ENCODE measurements at regions not wholly inside any gene's neighbourhood (a gene's known extent, or its start where the extent isn't known, plus 50 kb on each side); places are given as distances from the start of the nearest gene placed in this dataset.

- H3K27ac ChIP-seq (ENCODE audit: low read depth, low read length): no peak overlapping the region
- no peak for DNase-seq (ENCODE audit: insufficient read length, low spot score, missing footprints)
- H3K9me3 ChIP-seq (ENCODE audit: low read depth, low read length): no peaks in the 10 kb centered on the region
- no peak overlapping the region for H3K4me2 ChIP-seq (ENCODE audit: insufficient read depth, low read length)
- no peak for TF ChIP-seq CTCF (IDR thresholded peaks at IDR 0.05; ENCODE audit: extremely low read depth, low read depth, low read length)
- H3K4me1 ChIP-seq (ENCODE audit: insufficient read depth, low read length): no peaks in the 10 kb centered on the region
- no peaks in the 10 kb centered on the region for H4K20me1 ChIP-seq (ENCODE audit: insufficient read depth, low read length)
- H3K79me2 ChIP-seq (ENCODE audit: insufficient read depth, low read length): no peaks in the 10 kb centered on the region
- no peaks in the 10 kb centered on the region for H3K36me3 ChIP-seq (ENCODE audit: insufficient read depth, low read length)
- H3K27me3 ChIP-seq (ENCODE audit: insufficient read depth, low read length): no peaks in the 10 kb centered on the region
- H2AFZ ChIP-seq (ENCODE audit: low read length): no peak overlapping the region
- H3K4me3 ChIP-seq (ENCODE audit: insufficient read depth, low read length): no peak overlapping the region
Measured at GRCh38 chr2:60251247-60251646, 302.2 kb downstream of the BCL11A start.

GRCh38 chr2:60249879-60250278 is 303.6 kb downstream of the BCL11A start:
- no peaks in the 10 kb centered on the region for H3K9me3 ChIP-seq (ENCODE audit: low read depth, low read length)
- no peaks in the 10 kb centered on the region for H3K36me3 ChIP-seq (ENCODE audit: insufficient read depth, low read length)
- no peak for TF ChIP-seq CTCF (IDR thresholded peaks at IDR 0.05; ENCODE audit: extremely low read depth, low read depth, low read length)
- no peak overlapping the region for H3K27ac ChIP-seq (ENCODE audit: low read depth, low read length)
- H3K27me3 ChIP-seq (ENCODE audit: insufficient read depth, low read length): no peaks in the 10 kb centered on the region
- no peak for DNase-seq (ENCODE audit: insufficient read length, low spot score, missing footprints)
- H3K79me2 ChIP-seq (ENCODE audit: insufficient read depth, low read length): no peaks in the 10 kb centered on the region
- H4K20me1 ChIP-seq (ENCODE audit: insufficient read depth, low read length): no peaks in the 10 kb centered on the region
- no peaks in the 10 kb centered on the region for H3K4me1 ChIP-seq (ENCODE audit: insufficient read depth, low read length)
- H3K4me2 ChIP-seq (ENCODE audit: insufficient read depth, low read length): no peak overlapping the region
- H3K4me3 ChIP-seq (ENCODE audit: insufficient read depth, low read length): no peak overlapping the region
- no peak overlapping the region for H2AFZ ChIP-seq (ENCODE audit: low read length)

- no peak for DNase-seq (ENCODE audit: insufficient read length, low spot score, missing footprints)
- Histone ChIP-seq H4K20me1 (ENCODE audit: insufficient read depth, low read length) (no peaks in the 10 kb centered on the region), H3K4me2 (ENCODE audit: insufficient read depth, low read length) (no peak overlapping the region), H3K36me3 (ENCODE audit: insufficient read depth, low read length) (no peaks in the 10 kb centered on the region), H3K27me3 (ENCODE audit: insufficient read depth, low read length) (no peaks in the 10 kb centered on the region), H3K79me2 (ENCODE audit: insufficient read depth, low read length) (no peaks in the 10 kb centered on the region), H3K4me1 (ENCODE audit: insufficient read depth, low read length) (no peaks in the 10 kb centered on the region), H3K4me3 (ENCODE audit: insufficient read depth, low read length) (no peak overlapping the region), H3K27ac (ENCODE audit: low read depth, low read length) (no peak overlapping the region), H2AFZ (ENCODE audit: low read length) (no peak overlapping the region), H3K9me3 (ENCODE audit: low read depth, low read length) (no peaks in the 10 kb centered on the region)
- TF ChIP-seq CTCF (IDR thresholded peaks at IDR 0.05; ENCODE audit: extremely low read depth, low read depth, low read length): no peak
Measured at GRCh38 chr2:60247471-60247870, 306.0 kb downstream of the BCL11A start.

GRCh38 chr2:60246583-60246982 is 306.9 kb downstream of the BCL11A start:
- H3K27me3 ChIP-seq (ENCODE audit: insufficient read depth, low read length): no peaks in the 10 kb centered on the region
- no peaks in the 10 kb centered on the region for H3K4me1 ChIP-seq (ENCODE audit: insufficient read depth, low read length)
- H3K4me3 ChIP-seq (ENCODE audit: insufficient read depth, low read length): no peak overlapping the region
- H3K36me3 ChIP-seq (ENCODE audit: insufficient read depth, low read length): no peaks in the 10 kb centered on the region
- H2AFZ ChIP-seq (ENCODE audit: low read length): no peak overlapping the region
- no peaks in the 10 kb centered on the region for H4K20me1 ChIP-seq (ENCODE audit: insufficient read depth, low read length)
- no peak for DNase-seq (ENCODE audit: insufficient read length, low spot score, missing footprints)
- no peaks in the 10 kb centered on the region for H3K9me3 ChIP-seq (ENCODE audit: low read depth, low read length)
- TF ChIP-seq CTCF (IDR thresholded peaks at IDR 0.05; ENCODE audit: extremely low read depth, low read depth, low read length): no peak
- no peaks in the 10 kb centered on the region for H3K79me2 ChIP-seq (ENCODE audit: insufficient read depth, low read length)
- no peak overlapping the region for H3K27ac ChIP-seq (ENCODE audit: low read depth, low read length)
- H3K4me2 ChIP-seq (ENCODE audit: insufficient read depth, low read length): no peak overlapping the region

Data from osteoblast (primary cell).